ENCODE measurements at regions not wholly inside any gene's neighbourhood (a gene's known extent, or its start where the extent isn't known, plus 50 kb on each side); places are given as distances from the start of the nearest gene placed in this dataset.

DNA sequence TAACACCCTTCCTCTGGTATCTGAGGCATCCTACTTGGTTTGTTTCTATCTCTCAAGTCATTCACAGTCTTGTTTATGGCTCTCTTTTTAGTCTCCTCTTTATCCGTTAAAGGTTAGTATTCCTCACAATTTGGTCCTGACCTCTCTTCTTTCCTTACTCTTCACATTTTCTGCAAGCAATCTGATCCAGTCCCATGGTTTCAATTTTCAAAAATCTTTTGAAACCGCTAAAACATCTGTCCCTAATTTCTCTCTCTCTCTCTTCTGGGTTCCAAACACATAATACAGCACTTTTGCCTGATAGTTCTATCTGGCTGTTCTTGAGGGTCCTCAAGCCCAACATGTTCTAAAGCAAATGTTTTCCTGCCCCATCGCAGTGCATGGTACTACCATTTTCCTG, 149.0 kb downstream of the SERPINI1 start:
- intact Hi-C loops (cut with DNase I): no loop called here
- Histone ChIP-seq H3K36me3 (no peaks in the 10 kb centered on the region), H3K27me3 (no peaks in the 10 kb centered on the region), H3K9me3 (no peaks in the 10 kb centered on the region), H3K27ac (no peak overlapping the region), H3K4me1 (peaks cover 0 to 9% (median 0%) of the 10 kb centered on the region in 4 donors), H3K4me3 (no peak overlapping the region)
- no peak for TF ChIP-seq POLR2A (IDR thresholded peaks at IDR 0.05)
- TF ChIP-seq, protein P1, sequence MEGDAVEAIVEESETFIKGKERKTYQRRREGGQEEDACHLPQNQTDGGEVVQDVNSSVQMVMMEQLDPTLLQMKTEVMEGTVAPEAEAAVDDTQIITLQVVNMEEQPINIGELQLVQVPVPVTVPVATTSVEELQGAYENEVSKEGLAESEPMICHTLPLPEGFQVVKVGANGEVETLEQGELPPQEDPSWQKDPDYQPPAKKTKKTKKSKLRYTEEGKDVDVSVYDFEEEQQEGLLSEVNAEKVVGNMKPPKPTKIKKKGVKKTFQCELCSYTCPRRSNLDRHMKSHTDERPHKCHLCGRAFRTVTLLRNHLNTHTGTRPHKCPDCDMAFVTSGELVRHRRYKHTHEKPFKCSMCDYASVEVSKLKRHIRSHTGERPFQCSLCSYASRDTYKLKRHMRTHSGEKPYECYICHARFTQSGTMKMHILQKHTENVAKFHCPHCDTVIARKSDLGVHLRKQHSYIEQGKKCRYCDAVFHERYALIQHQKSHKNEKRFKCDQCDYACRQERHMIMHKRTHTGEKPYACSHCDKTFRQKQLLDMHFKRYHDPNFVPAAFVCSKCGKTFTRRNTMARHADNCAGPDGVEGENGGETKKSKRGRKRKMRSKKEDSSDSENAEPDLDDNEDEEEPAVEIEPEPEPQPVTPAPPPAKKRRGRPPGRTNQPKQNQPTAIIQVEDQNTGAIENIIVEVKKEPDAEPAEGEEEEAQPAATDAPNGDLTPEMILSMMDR (IDR thresholded peaks at IDR 0.05): no peak
- DNase-seq (no peak), ATAC-seq (no peak)
- 85% methylated on average over 3 of the region's 3 CpGs for WGBS (ENCODE audit: insufficient coverage, low coverage, low lambda C conversion rate, missing lambda C conversion rate)

DNA sequence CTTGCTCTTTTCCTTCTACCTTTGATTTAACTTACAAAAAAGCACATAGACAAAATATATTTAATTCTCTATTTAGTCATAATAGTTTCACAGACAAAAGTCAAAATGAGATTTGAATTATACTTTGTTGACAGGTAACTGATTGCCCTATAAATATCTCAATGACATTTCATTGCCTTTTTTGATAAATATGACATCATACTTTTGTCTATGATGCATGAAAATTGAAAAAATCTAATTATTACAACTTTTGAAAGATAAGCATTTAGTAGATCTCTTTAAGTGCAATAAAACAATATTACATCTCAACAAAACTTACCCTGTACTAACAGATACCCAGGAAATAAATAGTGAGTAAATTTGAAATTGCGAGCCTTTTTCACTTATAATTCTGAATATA, 147.9 kb downstream of the SERPINI1 start:
- Histone ChIP-seq H3K4me1 (peaks cover 0 to 9% (median 0%) of the 10 kb centered on the region in 4 donors), H3K9me3 (no peaks in the 10 kb centered on the region), H3K27ac (no peak overlapping the region), H3K27me3 (no peaks in the 10 kb centered on the region), H3K4me3 (no peak overlapping the region), H3K36me3 (no peaks in the 10 kb centered on the region)
- intact Hi-C loops (cut with DNase I): no loop called here
- DNase-seq (no peak), ATAC-seq (no peak)
- TF ChIP-seq, protein P1 (IDR thresholded peaks at IDR 0.05): no peak
- TF ChIP-seq POLR2A (IDR thresholded peaks at IDR 0.05): no peak
- WGBS (ENCODE audit: insufficient coverage, low coverage, low lambda C conversion rate, missing lambda C conversion rate): 79% methylated on average over 1 of the region's 1 CpG

DNA sequence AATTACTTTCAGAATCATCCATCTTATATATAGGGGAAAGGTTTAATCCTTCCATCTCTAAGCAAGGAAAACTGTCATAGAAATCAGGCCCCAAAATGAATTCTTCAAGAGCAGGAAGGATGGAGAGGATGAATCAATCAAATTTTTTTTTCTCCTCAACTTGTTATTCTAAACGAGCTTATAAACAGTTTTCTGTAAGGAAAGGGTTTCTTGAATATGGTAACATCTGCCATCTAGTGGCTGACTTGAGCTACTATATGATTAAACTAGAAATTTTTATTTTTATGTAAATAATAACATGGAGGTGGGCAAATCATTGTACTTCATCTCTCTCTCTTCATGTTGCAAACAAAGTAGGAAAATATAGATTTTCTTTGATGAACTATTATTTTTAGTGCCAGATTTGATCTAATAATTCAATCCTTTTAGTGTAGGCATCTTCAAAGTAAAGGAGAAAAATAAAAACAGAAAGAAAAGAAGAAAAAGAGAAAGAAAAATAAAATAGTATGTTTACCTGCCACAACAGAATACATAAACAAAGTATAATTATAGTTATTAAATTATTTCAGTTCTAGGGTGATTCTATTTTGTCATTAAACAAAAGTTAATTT, 146.6 kb downstream of the SERPINI1 start:
- H3K4me3 ChIP-seq: no peak overlapping the region
- H3K27ac ChIP-seq: no peak overlapping the region
- no peaks in the 10 kb centered on the region for H3K27me3 ChIP-seq
- no peak for DNase-seq
- H3K4me1 ChIP-seq: peaks cover 0 to 8% (median 0%) of the 10 kb centered on the region in 4 donors
- peak; percentile 47 to 73 (median 72) for ATAC-seq
- 0% methylated on average over 1 of the region's 1 CpG for WGBS (ENCODE audit: insufficient coverage, low coverage, low lambda C conversion rate, missing lambda C conversion rate)
- no peaks in the 10 kb centered on the region for H3K36me3 ChIP-seq
- intact Hi-C loops (cut with DNase I): no loop called here
- no peaks in the 10 kb centered on the region for H3K9me3 ChIP-seq
- no peak for TF ChIP-seq POLR2A (IDR thresholded peaks at IDR 0.05)
- TF ChIP-seq, protein P1 (IDR thresholded peaks at IDR 0.05): peak; percentile 60 to 78 (median 68)

DNA sequence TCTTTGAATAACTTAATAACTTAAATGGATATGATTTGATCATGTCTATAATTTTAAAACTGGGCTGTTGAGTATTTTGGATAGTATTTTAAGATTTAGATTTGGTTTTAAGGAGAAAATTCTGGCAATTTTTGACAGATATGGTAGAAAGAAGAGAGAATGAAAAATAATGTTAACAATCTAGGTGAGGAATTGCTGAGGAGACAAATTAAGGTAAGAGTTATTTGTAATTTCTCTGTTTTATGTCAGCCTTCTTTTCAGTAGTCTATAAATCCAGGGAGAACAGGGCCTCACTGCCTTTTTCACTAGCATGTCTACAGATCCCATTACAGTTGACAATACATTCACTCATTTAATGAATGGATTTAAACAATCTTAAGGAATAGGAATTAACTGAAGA, 144.7 kb downstream of the SERPINI1 start:
- no peak overlapping the region for H3K4me3 ChIP-seq
- intact Hi-C loops (cut with DNase I): no loop called here

More for the DNA sequence above, 144.7 kb downstream of the SERPINI1 start:
- DNase-seq: no peak
- no peak for ATAC-seq
- H3K4me1 ChIP-seq: no peaks in the 10 kb centered on the region
- no peak overlapping the region for H3K27ac ChIP-seq
- TF ChIP-seq, protein P1 (IDR thresholded peaks at IDR 0.05): no peak
- H3K36me3 ChIP-seq: no peaks in the 10 kb centered on the region
- H3K27me3 ChIP-seq: no peaks in the 10 kb centered on the region
- H3K9me3 ChIP-seq: no peaks in the 10 kb centered on the region

Data from right lobe of liver (tissue), 6 donors.